ENCODE measurements at regions not wholly inside any gene's neighbourhood (a gene's known extent, or its start where the extent isn't known, plus 50 kb on each side); places are given as distances from the start of the nearest gene placed in this dataset.
A peak's percentile ranks its signal among the peaks of the same experiment; 100 is the strongest.
"Not testable (repeated sequence)": the region's sequence is repeated elsewhere in the genome, so short reads cannot be mapped to it uniquely, and the experiment has no call there.

- no peak for DNase-seq (ENCODE audit: low spot score)
Measured at GRCh38 chr9:2496934-2497333, 124.7 kb upstream of the VLDLR start.

GRCh38 chr9:2497666-2498400 lies 123.8 kb upstream of the VLDLR start:
- DNase-seq (ENCODE audit: low spot score): no peak

GRCh38 chr9:2502210-2502609 lies 119.4 kb upstream of the VLDLR start:
- DNase-seq (ENCODE audit: low spot score): no peak

- no peak for DNase-seq (ENCODE audit: low spot score)
Measured at GRCh38 chr9:2502760-2503159, 118.8 kb upstream of the VLDLR start.

- DNase-seq (ENCODE audit: low spot score): no peak
Measured at GRCh38 chr9:2506321-2506720, 115.3 kb upstream of the VLDLR start.

- DNase-seq (ENCODE audit: low spot score): no peak
Measured at GRCh38 chr9:2523591-2523990, 98.0 kb upstream of the VLDLR start.

- no peak for DNase-seq (ENCODE audit: low spot score)
Measured at GRCh38 chr9:2524601-2525000, 97.0 kb upstream of the VLDLR start.

- DNase-seq (ENCODE audit: low spot score): no peak
Measured at GRCh38 chr9:2525147-2525546, 96.4 kb upstream of the VLDLR start.

- DNase-seq (ENCODE audit: low spot score): no peak
Measured at GRCh38 chr9:2526071-2526828, 95.3 kb upstream of the VLDLR start.

GRCh38 chr9:2531481-2531880 lies 90.1 kb upstream of the VLDLR start:
- no peak for DNase-seq (ENCODE audit: low spot score)

- no peak for DNase-seq (ENCODE audit: low spot score)
Measured at GRCh38 chr9:2536511-2536910, 85.1 kb upstream of the VLDLR start.

- no peak for DNase-seq (ENCODE audit: low spot score)
Measured at GRCh38 chr9:2545881-2546490, 75.6 kb upstream of the VLDLR start.

GRCh38 chr9:2555899-2556600 lies 65.5 kb upstream of the VLDLR start:
- not testable (repeated sequence) for DNase-seq (ENCODE audit: low spot score)

- no peak for DNase-seq (ENCODE audit: low spot score)
Measured at GRCh38 chr9:2557693-2558092, 63.9 kb upstream of the VLDLR start.

- peak; percentile 60 for DNase-seq (ENCODE audit: low spot score)
Measured at GRCh38 chr9:2559192-2560152, 62.1 kb upstream of the VLDLR start.

GRCh38 chr9:2560180-2560579 lies 61.4 kb upstream of the VLDLR start:
- DNase-seq (ENCODE audit: low spot score): no peak

- DNase-seq (ENCODE audit: low spot score): no peak
Measured at GRCh38 chr9:2565676-2566340, 55.8 kb upstream of the VLDLR start.

- no peak for DNase-seq (ENCODE audit: low spot score)
Measured at GRCh38 chr9:2567922-2568321, 53.7 kb upstream of the VLDLR start.

- DNase-seq (ENCODE audit: low spot score): no peak
Measured at GRCh38 chr9:2568689-2569088, 52.9 kb upstream of the VLDLR start.

GRCh38 chr9:2570615-2571479 lies 50.7 kb upstream of the VLDLR start:
- DNase-seq (ENCODE audit: low spot score): no peak
